ENCODE measurements at regions not wholly inside any gene's neighbourhood (a gene's known extent, or its start where the extent isn't known, plus 50 kb on each side); places are given as distances from the start of the nearest gene placed in this dataset.

DNA sequence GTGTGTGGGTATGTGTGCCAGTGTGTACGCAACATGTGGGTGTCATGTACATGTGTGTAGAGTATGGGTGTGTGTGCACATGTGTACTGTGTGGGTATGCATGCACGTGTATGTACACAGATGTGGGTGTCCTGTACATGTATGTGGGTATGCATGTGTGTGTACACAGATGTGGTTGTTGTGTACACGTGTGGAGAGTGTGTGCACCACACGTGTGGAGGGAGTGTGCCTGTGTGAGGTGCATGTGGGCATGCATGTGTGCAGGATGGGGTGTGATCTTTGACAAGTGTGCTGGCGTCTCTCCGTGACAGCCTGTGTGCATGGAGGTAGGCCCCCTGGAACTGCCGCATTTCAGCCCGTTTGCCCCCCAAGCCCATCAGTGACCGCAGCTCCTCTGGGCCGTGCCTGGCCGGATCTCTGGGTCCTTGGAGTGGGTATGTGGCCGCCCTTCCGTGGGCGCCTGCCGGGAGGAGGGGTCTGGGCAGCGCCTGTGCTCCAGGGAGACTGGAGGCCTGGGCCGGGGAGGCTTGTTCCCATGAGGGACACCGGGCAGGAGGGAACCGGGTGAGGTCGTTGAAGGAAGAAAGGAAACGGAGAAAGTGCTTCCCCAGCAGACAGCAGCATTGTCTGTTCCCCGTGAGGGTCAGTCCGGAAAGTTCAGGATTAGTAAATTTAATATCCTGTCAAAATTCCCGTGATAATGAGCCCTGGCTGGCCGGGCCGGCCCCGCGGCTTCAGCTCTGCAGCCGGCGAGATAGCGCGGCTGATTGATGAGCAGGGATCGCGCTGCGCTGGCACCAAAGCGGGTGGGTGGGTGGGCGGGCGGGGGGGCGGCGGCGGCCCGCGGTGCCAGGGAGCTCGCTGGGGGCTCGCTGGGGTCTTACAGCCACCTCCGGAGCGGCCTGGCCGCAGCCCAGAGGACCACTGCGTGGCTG lies 91.1 kb upstream of the SOX1 start:
- H3K4me3 ChIP-seq: no peak overlapping the region
- intact Hi-C loops (cut with DNase I): no loop called here
- H3K27me3 ChIP-seq (ENCODE audit: low read depth): peaks cover 54% of the 10 kb centered on the region

GRCh38 chr13:111976474-111977178 lies 90.3 kb upstream of the SOX1 start:
- no peaks in the 10 kb centered on the region for H3K9me3 ChIP-seq
- H3K4me1 ChIP-seq: no peaks in the 10 kb centered on the region
- TF ChIP-seq, protein P1, sequence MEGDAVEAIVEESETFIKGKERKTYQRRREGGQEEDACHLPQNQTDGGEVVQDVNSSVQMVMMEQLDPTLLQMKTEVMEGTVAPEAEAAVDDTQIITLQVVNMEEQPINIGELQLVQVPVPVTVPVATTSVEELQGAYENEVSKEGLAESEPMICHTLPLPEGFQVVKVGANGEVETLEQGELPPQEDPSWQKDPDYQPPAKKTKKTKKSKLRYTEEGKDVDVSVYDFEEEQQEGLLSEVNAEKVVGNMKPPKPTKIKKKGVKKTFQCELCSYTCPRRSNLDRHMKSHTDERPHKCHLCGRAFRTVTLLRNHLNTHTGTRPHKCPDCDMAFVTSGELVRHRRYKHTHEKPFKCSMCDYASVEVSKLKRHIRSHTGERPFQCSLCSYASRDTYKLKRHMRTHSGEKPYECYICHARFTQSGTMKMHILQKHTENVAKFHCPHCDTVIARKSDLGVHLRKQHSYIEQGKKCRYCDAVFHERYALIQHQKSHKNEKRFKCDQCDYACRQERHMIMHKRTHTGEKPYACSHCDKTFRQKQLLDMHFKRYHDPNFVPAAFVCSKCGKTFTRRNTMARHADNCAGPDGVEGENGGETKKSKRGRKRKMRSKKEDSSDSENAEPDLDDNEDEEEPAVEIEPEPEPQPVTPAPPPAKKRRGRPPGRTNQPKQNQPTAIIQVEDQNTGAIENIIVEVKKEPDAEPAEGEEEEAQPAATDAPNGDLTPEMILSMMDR (IDR thresholded peaks at IDR 0.05): no peak
- no peaks in the 10 kb centered on the region for H3K36me3 ChIP-seq
- no peak overlapping the region for H3K4me3 ChIP-seq
- H3K27me3 ChIP-seq (ENCODE audit: low read depth): peaks cover 45% of the 10 kb centered on the region
- no peak for DNase-seq
- intact Hi-C loops (cut with DNase I): no loop called here
- H3K27ac ChIP-seq: no peak overlapping the region
- ATAC-seq: no peak

More for the DNA sequence above, 91.1 kb upstream of the SOX1 start:
- Histone ChIP-seq H3K9me3 (no peaks in the 10 kb centered on the region), H3K4me1 (no peaks in the 10 kb centered on the region), H3K27ac (no peak overlapping the region), H3K36me3 (no peaks in the 10 kb centered on the region)
- TF ChIP-seq, protein P1 (IDR thresholded peaks at IDR 0.05): no peak
- ATAC-seq: peak in 1 of 2 donors; percentile 21
- no peak for DNase-seq

DNA sequence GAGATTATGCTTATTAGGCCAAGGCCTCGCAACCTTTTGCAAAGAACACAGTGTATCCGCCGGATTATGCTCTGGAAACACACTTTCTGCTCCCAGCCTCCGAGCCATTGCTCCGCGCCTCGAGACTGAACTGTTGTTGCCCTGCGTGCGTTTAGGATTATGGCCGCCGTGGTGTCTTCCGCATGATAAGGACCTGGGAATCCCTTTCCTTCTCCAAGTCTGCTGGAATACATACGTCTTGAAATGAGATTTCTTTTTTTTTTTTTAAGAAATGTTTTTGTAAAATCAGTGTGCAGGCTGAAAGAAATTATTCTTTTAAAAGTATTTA lies 89.8 kb upstream of the SOX1 start:
- Histone ChIP-seq H3K4me3 (no peak overlapping the region), H3K4me1 (no peaks in the 10 kb centered on the region), H3K9me3 (no peaks in the 10 kb centered on the region), H3K27me3 (ENCODE audit: low read depth) (peaks cover 41% of the 10 kb centered on the region), H3K36me3 (no peaks in the 10 kb centered on the region), H3K27ac (no peak overlapping the region)
- TF ChIP-seq, protein P1 (IDR thresholded peaks at IDR 0.05): no peak
- ATAC-seq (no peak), DNase-seq (no peak)
- intact Hi-C loops (cut with DNase I): no loop called here

GRCh38 chr13:111978546-111978945 lies 88.4 kb upstream of the SOX1 start:
- intact Hi-C loops (cut with DNase I): no loop called here

DNA sequence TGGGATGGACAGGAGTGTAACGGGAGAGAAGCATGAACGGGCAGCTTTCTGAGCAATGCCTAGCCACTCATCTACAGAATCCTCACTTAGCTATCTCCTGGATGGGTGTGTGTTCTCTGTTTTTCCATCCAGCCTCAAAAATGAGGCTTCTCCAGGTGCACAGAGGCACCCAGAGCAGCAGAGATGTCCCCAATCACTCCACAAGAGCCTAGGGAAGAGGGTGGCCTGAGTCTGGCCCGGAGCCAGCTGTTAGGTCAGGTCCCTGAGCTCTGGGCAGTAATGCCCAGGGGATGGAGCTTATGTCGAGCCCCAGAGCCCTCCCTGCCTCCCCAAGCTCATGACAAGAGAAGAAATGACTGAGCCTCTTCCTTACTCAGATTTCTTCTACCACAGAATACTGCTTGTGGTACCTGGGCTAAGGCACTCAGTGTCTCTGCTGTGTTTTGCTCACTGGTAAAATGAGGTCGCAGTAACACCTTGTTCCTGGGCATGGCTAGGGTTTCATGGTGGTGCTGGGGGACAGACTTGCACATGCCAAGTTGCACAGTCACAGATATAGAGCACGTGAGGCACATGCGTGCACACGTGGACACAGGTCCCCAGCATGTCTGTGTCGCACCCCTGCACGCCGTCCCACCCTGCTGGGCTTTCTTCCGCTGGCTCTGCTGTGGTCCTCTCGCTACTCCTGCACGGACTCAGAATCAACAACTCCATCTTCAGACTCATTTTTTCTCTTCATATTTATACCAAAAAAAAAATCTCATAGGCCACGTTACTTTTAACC lies 86.6 kb upstream of the SOX1 start:
- Histone ChIP-seq H3K4me1 (no peaks in the 10 kb centered on the region), H3K36me3 (no peaks in the 10 kb centered on the region), H3K27me3 (ENCODE audit: low read depth) (peaks cover 20% of the 10 kb centered on the region), H3K4me3 (no peak overlapping the region), H3K9me3 (no peaks in the 10 kb centered on the region), H3K27ac (no peak overlapping the region)
- intact Hi-C loops (cut with DNase I): no loop called here
- TF ChIP-seq, protein P1 (IDR thresholded peaks at IDR 0.05): no peak
- DNase-seq: no peak
- ATAC-seq: peak in 1 of 2 donors; percentile 37

More at GRCh38 chr13:111978546-111978945, 88.4 kb upstream of the SOX1 start:
- ATAC-seq (no peak), DNase-seq (no peak)
- Histone ChIP-seq H3K36me3 (no peaks in the 10 kb centered on the region), H3K4me3 (no peak overlapping the region), H3K9me3 (no peaks in the 10 kb centered on the region), H3K27me3 (ENCODE audit: low read depth) (peaks cover 27% of the 10 kb centered on the region), H3K4me1 (no peaks in the 10 kb centered on the region), H3K27ac (no peak overlapping the region)
- TF ChIP-seq, protein P1 (IDR thresholded peaks at IDR 0.05): no peak

Measured in lower lobe of right lung (tissue), 2 donors.